ENCODE measurements at regions not wholly inside any gene's neighbourhood (a gene's known extent, or its start where the extent isn't known, plus 50 kb on each side); places are given as distances from the start of the nearest gene placed in this dataset.

DNA sequence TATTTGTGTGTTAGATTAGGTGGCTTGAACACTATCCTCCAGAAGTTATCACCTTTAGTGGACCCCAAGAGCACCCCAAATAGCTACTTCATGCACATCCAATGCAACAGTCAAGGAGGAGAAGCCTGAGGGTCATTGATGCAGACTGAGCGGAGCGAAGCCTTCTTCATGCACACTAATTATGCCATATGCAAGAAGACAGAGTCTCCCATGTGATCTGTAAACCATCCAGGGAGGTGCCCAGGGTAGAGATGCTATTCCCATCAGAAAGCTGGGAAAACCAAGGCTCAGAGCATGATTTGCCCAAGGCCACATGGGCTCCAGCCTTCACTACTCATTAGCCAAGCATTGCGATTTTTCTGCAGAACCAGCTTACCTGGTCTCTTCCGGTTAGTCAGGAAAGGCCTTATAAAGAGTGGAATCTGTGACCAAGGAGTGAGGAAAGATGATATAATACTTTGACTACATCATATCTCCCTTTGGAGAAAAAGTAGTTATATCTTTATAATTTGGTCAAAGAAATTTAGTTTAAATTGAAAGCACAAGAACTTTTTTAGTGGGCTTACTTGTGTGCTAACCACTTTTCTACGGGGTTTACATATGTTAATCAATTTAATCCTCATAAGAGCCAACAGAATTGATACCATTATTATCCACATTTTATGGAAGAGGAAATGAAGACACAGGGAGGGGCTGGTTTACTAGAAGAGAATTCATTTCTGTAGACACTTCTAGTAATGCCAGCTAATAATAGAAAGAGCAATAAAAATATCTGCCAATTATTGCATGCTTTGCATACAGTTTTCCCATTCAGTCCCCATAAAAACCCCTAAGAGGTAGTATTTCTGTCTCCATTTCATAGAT is 220.0 kb downstream of the ESM1 start:
- Mint-ChIP-seq H3K9me3 (peaks cover 6% of the 10 kb centered on the region), H3K36me3 (ENCODE audit: low read depth) (no peaks in the 10 kb centered on the region), H3K27me3 (no peaks in the 10 kb centered on the region), H3K27ac (peak overlapping the region; percentile 72), H3K4me3 (peak overlapping the region; percentile 52), H3K4me1 (peaks cover 88% of the 10 kb centered on the region)
- ChIA-PET CTCF (interaction anchor here (1.0 to 3.6 kb wide), 6 partner anchors 9 to 248 kb away, joined by 3 to 14 read pairs (median 5); partner anchors contain the start of gene SNX18), POLR2A (interaction anchor here (1.1 to 4.2 kb wide), 9 partner anchors 9 to 247 kb away, joined by 3 to 30 read pairs (median 6); no protein-coding TSS in a partner anchor)
- intact Hi-C loops (cut with micrococcal nuclease): loop anchor here (2.0 kb wide), 1 partner anchor 47 kb away; no protein-coding TSS in a partner anchor
- no peak for TF ChIP-seq CTCF (IDR thresholded peaks at IDR 0.05)
- ATAC-seq (ENCODE audit: low read depth) (no peak), DNase-seq (no peak)

DNA sequence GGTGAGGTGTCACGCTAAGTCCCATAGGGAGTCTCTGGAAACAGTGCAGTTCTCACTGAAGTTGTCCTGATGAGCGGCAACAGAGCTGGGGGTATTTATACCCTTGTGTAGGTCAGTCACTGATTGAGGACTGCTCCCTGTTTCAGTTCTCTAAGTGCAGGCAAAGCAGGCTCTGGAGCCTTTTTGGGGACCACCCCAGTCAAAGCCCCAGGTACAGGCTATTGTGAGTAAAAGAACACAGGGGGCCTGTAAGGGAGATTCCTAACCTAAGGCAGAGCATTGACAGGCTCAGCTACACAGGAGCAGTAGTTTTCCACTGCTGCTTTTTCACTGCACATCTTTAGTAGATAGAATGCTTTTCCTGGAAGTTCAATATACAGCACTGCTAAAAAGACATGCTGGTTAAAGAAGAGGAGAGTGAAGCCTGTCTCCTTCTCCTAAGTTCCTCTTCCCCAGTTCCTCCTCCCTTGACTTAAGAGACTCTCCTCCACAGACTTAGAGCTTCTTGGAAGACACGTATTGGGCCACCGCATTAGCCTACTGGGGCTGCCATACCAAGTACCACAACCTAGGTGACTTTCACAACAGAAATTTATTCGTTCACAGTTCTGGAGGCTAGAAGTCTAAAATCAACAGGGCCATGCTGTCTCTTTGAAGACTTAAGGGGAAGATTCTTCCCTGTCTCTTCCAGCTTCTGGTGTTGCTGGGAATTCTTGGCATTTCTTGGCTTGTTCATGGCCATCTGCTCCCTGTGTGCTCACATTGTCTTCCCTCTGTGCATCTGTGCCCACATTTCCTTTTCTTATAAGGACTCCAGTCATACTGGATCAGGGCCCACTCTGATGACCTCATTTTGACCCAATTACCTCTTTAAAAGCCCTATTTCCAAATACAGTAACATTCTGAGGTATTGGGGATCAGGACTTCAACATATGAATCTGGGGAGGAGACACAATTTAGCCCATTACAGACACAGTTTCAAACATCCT is 221.0 kb downstream of the ESM1 start:
- Mint-ChIP-seq H3K4me1 (peaks cover 84% of the 10 kb centered on the region), H3K4me3 (peak overlapping the region; percentile 42), H3K9me3 (peaks cover 6% of the 10 kb centered on the region), H3K27me3 (no peaks in the 10 kb centered on the region), H3K36me3 (ENCODE audit: low read depth) (no peaks in the 10 kb centered on the region), H3K27ac (peak overlapping the region; percentile 72)
- intact Hi-C loops (cut with micrococcal nuclease): loop anchor here (1.0 to 5.0 kb wide), 5 partner anchors 8 to 118 kb away; no protein-coding TSS in a partner anchor
- ATAC-seq (ENCODE audit: low read depth) (peak; percentile 74), DNase-seq (no peak)
- TF ChIP-seq CTCF (IDR thresholded peaks at IDR 0.05): no peak
- ChIA-PET CTCF (interaction anchor here (1.0 to 3.6 kb wide), 7 partner anchors 10 to 247 kb away, joined by 3 to 14 read pairs (median 4); partner anchors contain the start of gene SNX18), POLR2A (interaction anchor here (1.1 to 4.2 kb wide), 10 partner anchors 10 to 246 kb away, joined by 3 to 30 read pairs (median 6); no protein-coding TSS in a partner anchor)

DNA sequence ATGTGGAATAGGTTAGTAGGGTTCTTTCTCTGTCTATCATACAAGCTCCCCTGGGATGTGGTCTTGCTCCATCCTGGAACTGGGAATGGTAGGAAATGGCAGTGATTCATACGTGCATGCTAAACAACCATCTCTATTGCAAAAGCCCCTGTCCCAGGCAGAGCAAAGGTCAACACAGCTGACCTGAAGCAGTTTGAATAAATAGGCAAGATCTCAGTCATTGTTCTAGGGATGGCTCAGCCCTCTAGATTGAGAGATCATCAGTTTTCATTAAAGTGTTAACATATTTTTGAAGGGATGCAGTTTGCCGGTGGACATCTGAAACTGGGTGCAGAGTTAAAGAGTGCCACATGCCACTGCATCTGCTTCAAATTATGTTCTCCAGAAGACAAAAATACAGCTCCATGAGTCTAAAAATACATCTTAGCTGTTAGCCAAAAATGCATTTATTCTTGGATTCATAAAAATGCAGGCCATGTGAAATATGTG is 224.1 kb downstream of the ESM1 start:
- peaks cover 69% of the 10 kb centered on the region for H3K4me1 Mint-ChIP-seq
- no peak for TF ChIP-seq CTCF (IDR thresholded peaks at IDR 0.05)
- H3K27me3 Mint-ChIP-seq: no peaks in the 10 kb centered on the region
- intact Hi-C loops (cut with micrococcal nuclease): loop anchor here (5.0 kb wide), 1 partner anchor 36 kb away; no protein-coding TSS in a partner anchor
- ChIA-PET POLR2A (no interaction called here), CTCF (interaction anchor here (1.0 to 1.2 kb wide), 2 partner anchors 83 to 84 kb away, joined by 3 to 7 read pairs; no protein-coding TSS in a partner anchor)
- no peak for DNase-seq
- H3K4me3 Mint-ChIP-seq: no peak overlapping the region
- H3K27ac Mint-ChIP-seq: no peak overlapping the region
- no peak for ATAC-seq (ENCODE audit: low read depth)
- H3K36me3 Mint-ChIP-seq (ENCODE audit: low read depth): no peaks in the 10 kb centered on the region
- no peaks in the 10 kb centered on the region for H3K9me3 Mint-ChIP-seq

DNA sequence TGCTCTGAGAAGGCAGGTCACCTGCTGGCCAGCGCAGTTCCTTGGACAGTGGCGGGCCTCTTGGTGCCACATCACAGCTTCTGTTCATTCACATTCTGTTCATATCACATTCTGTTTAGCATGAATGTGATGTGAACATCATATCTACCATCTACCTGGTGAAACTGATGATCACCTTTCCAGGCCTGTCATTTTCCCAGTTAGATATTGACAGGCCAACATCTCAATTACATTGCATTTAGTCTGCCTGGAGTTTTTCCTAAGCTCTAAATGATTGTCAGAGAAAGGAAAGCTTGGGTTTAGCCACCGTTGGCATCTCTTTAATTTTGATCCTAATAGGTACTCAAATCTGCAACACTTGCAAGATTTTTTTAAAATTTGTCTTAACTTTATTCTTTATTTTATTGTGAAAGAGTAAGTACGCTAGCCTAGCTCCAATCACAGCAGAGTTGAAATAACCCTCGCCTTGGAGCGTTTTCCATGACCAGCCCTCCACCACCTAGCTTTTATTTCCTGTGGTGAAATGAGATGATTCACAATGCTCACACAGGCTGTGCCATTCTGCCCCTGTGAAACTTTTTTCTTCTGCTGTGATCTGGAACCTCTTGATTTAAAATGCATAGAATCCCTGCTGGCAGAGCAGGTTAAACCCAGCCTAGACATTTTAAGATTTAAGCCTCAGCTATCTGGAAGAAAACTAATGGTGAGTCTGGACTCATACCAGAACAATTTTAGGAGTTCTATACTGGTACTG is 225.0 kb downstream of the ESM1 start:
- H3K36me3 Mint-ChIP-seq (ENCODE audit: low read depth): no peaks in the 10 kb centered on the region
- DNase-seq (no peak), ATAC-seq (ENCODE audit: low read depth) (no peak)
- no peaks in the 10 kb centered on the region for H3K27me3 Mint-ChIP-seq
- ChIA-PET CTCF (interaction anchor here (1.0 to 1.2 kb wide), 2 partner anchors 84 to 85 kb away, joined by 3 to 7 read pairs; no protein-coding TSS in a partner anchor), POLR2A (interaction anchor here (0.6 kb wide), 1 partner anchor 10 kb away, joined by 6 read pairs; no protein-coding TSS in a partner anchor)
- H3K4me3 Mint-ChIP-seq: no peak overlapping the region
- H3K4me1 Mint-ChIP-seq: peaks cover 70% of the 10 kb centered on the region
- intact Hi-C loops (cut with micrococcal nuclease): loop anchor here (5.0 kb wide), 1 partner anchor 37 kb away; no protein-coding TSS in a partner anchor
- no peak for TF ChIP-seq CTCF (IDR thresholded peaks at IDR 0.05)
- no peaks in the 10 kb centered on the region for H3K9me3 Mint-ChIP-seq
- no peak overlapping the region for H3K27ac Mint-ChIP-seq

All from activated B cell treated with CpG ODN at 0.5 μM for 24 hours (primary cell).